Calu3 (cell line): ENCODE measurements at regions not wholly inside any gene's neighbourhood (a gene's known extent, or its start where the extent isn't known, plus 50 kb on each side); places are given as distances from the start of the nearest gene placed in this dataset.

Experiments
- BruUV-seq: library from RNA; stranded (reverse); fragments of 400-500 nt; replicated peaks from 2 replicates; lab custom pipeline; 2021; lab: Mats Ljungman, UMichigan
- CTCF ChIA-PET: fragments of 300-600 bp; sonication (Branson Sonifier 250); formaldehyde crosslinking; loops from one replicate; lab custom pipeline; 2022; ENCODE audit warnings: antibody characterized with exemption; lab: Charles Lee
- DNase-seq: peaks from one replicate; pipeline ENCODE4 v3.0.0; 2022
- H3K27ac Mint-ChIP-seq: one replicate; pipeline ENCODE4 v1.8.0; 2022; ENCODE audit warnings: mixed read lengths; ENCODE audit not compliant: unreplicated experiment
- H3K27me3 Mint-ChIP-seq: one replicate; pipeline ENCODE4 v1.8.0; 2022; ENCODE audit warnings: mixed read lengths; ENCODE audit not compliant: unreplicated experiment
- H3K36me3 Mint-ChIP-seq: one replicate; pipeline ENCODE4 v1.8.0; 2022; ENCODE audit warnings: mild to moderate bottlenecking, moderate library complexity, mixed read lengths; ENCODE audit not compliant: insufficient read depth, unreplicated experiment
- H3K4me1 Mint-ChIP-seq: one replicate; pipeline ENCODE4 v1.8.0; 2022; ENCODE audit warnings: mild to moderate bottlenecking, low read depth, mixed read lengths; ENCODE audit not compliant: unreplicated experiment
- H3K4me3 Mint-ChIP-seq: one replicate; pipeline ENCODE4 v1.8.0; 2022; ENCODE audit warnings: mild to moderate bottlenecking, low read depth, moderate library complexity, mixed read lengths; ENCODE audit not compliant: unreplicated experiment
- H3K9me3 Mint-ChIP-seq: one replicate; pipeline ENCODE4 v1.8.0; 2022; ENCODE audit warnings: low read depth, mixed read lengths; ENCODE audit not compliant: unreplicated experiment
- CTCF ChIP-seq: fragments of 200-600 bp; IDR thresholded peaks from one replicate; pipeline ENCODE4 v1.8.0; 2022; ENCODE audit warnings: antibody characterized with exemption; ENCODE audit not compliant: unreplicated experiment
- intact Hi-C: fragments of 100-400 bp; cut with micrococcal nuclease; formaldehyde crosslinking; loops from one replicate; pipeline ENCODE4 v1.10.0; 2022; ENCODE audit not compliant: unreplicated experiment

- no peak for TF ChIP-seq CTCF
- H3K4me1 Mint-ChIP-seq = no peaks in the 10 kb centered on the region
- H3K36me3 Mint-ChIP-seq = no peaks in the 10 kb centered on the region
- H3K27ac Mint-ChIP-seq = no peak overlapping the region
- no peak for DNase-seq
- H3K9me3 Mint-ChIP-seq = no peaks in the 10 kb centered on the region
- no TSS peak for BruUV-seq
- peaks cover 28% of the 10 kb centered on the region for H3K27me3 Mint-ChIP-seq
- CTCF ChIA-PET = no interaction called here
- H3K4me3 Mint-ChIP-seq = no peak overlapping the region
- intact Hi-C loops = no loop called here
Measured at GRCh38 chr6:4550227-4550597, 226.0 kb upstream of the CDYL start.

- intact Hi-C loops = no loop called here
- no peak overlapping the region for H3K27ac Mint-ChIP-seq
- no peak for DNase-seq
- CTCF ChIA-PET = interaction anchor here (0.7 kb wide), 1 partner anchor 17 kb away, joined by 4 read pairs; no protein-coding TSS in a partner anchor
- H3K4me1 Mint-ChIP-seq = no peaks in the 10 kb centered on the region
- H3K4me3 Mint-ChIP-seq = no peak overlapping the region
- H3K9me3 Mint-ChIP-seq = no peaks in the 10 kb centered on the region
- H3K27me3 Mint-ChIP-seq = peaks cover 25% of the 10 kb centered on the region
- TF ChIP-seq CTCF = no peak
- no peaks in the 10 kb centered on the region for H3K36me3 Mint-ChIP-seq
- BruUV-seq = no TSS peak
Measured at GRCh38 chr6:4549556-4550226, 226.5 kb upstream of the CDYL start.

- no peak overlapping the region for H3K4me3 Mint-ChIP-seq
- H3K27ac Mint-ChIP-seq = no peak overlapping the region
- H3K4me1 Mint-ChIP-seq = no peaks in the 10 kb centered on the region
- TF ChIP-seq CTCF = no peak
- BruUV-seq = no TSS peak
- intact Hi-C loops = no loop called here
- H3K36me3 Mint-ChIP-seq = no peaks in the 10 kb centered on the region
- CTCF ChIA-PET = no interaction called here
- H3K9me3 Mint-ChIP-seq = no peaks in the 10 kb centered on the region
- peaks cover 12% of the 10 kb centered on the region for H3K27me3 Mint-ChIP-seq
- DNase-seq = no peak
Measured at GRCh38 chr6:4545893-4546292, 230.3 kb upstream of the CDYL start.

GRCh38 chr6:4543596-4543995, 232.6 kb upstream of the CDYL start:
- H3K9me3 Mint-ChIP-seq = no peaks in the 10 kb centered on the region
- peaks cover 12% of the 10 kb centered on the region for H3K27me3 Mint-ChIP-seq
- no peaks in the 10 kb centered on the region for H3K4me1 Mint-ChIP-seq
- TF ChIP-seq CTCF = no peak
- BruUV-seq = no TSS peak
- no peak for DNase-seq
- CTCF ChIA-PET = no interaction called here
- intact Hi-C loops = no loop called here
- no peak overlapping the region for H3K27ac Mint-ChIP-seq
- H3K4me3 Mint-ChIP-seq = no peak overlapping the region
- H3K36me3 Mint-ChIP-seq = no peaks in the 10 kb centered on the region
